NCI-H82 treated with DMSO at 0.1 percent for 48 hours (cell line): ENCODE measurements at regions not wholly inside any gene's neighbourhood (a gene's known extent, or its start where the extent isn't known, plus 50 kb on each side); places are given as distances from the start of the nearest gene placed in this dataset.
"Not testable (repeated sequence)": the region's sequence is repeated elsewhere in the genome, so short reads cannot be mapped to it uniquely, and the experiment has no call there.

ENCODE experiments used
- DNase-seq: peaks from one replicate; lab custom pipeline; 2025; ENCODE audit not compliant: unreplicated experiment; lab: John Stamatoyannopoulos, UW

- no peak for DNase-seq
Measured at GRCh38 chr15:96172417-96172816, 158.1 kb upstream of the NR2F2 start.

- no peak for DNase-seq
Measured at GRCh38 chr15:96176831-96177230, 153.7 kb upstream of the NR2F2 start.

GRCh38 chr15:96177279-96177678 is 153.2 kb upstream of the NR2F2 start:
- DNase-seq = no peak

GRCh38 chr15:96180087-96180748 is 150.3 kb upstream of the NR2F2 start:
- DNase-seq = no peak

- no peak for DNase-seq
Measured at GRCh38 chr15:96181217-96181616, 149.3 kb upstream of the NR2F2 start.

GRCh38 chr15:96181873-96182301 is 148.6 kb upstream of the NR2F2 start:
- no peak for DNase-seq

GRCh38 chr15:96182736-96183513 is 147.6 kb upstream of the NR2F2 start:
- DNase-seq = no peak

- no peak for DNase-seq
Measured at GRCh38 chr15:96183514-96183850, 147.0 kb upstream of the NR2F2 start.

- no peak for DNase-seq
Measured at GRCh38 chr15:96183867-96184266, 146.6 kb upstream of the NR2F2 start.

- no peak for DNase-seq
Measured at GRCh38 chr15:96184297-96184696, 146.2 kb upstream of the NR2F2 start.

GRCh38 chr15:96186105-96186504 is 144.4 kb upstream of the NR2F2 start:
- no peak for DNase-seq

GRCh38 chr15:96187341-96188305 is 142.9 kb upstream of the NR2F2 start:
- no peak for DNase-seq

GRCh38 chr15:96197721-96198120 is 132.8 kb upstream of the NR2F2 start:
- no peak for DNase-seq

GRCh38 chr15:96199111-96199510 is 131.4 kb upstream of the NR2F2 start:
- DNase-seq = no peak

- no peak for DNase-seq
Measured at GRCh38 chr15:96200357-96200967, 130.0 kb upstream of the NR2F2 start.

GRCh38 chr15:96201696-96202095 is 128.8 kb upstream of the NR2F2 start:
- DNase-seq = no peak

GRCh38 chr15:96205588-96205987 is 124.9 kb upstream of the NR2F2 start:
- not testable (repeated sequence) for DNase-seq

GRCh38 chr15:96207377-96208006 is 123.0 kb upstream of the NR2F2 start:
- DNase-seq = no peak

GRCh38 chr15:96209285-96209735 is 121.2 kb upstream of the NR2F2 start:
- no peak for DNase-seq

GRCh38 chr15:96213045-96213444 is 117.5 kb upstream of the NR2F2 start:
- no peak for DNase-seq

GRCh38 chr15:96213896-96214295 is 116.6 kb upstream of the NR2F2 start:
- DNase-seq = no peak
